NCI-H524 (cell line): ENCODE measurements at regions not wholly inside any gene's neighbourhood (a gene's known extent, or its start where the extent isn't known, plus 50 kb on each side); places are given as distances from the start of the nearest gene placed in this dataset.

ENCODE experiments used
- DNase-seq, 2 experiments: peaks; one replicate each; lab custom pipeline; 2025; lab: John Stamatoyannopoulos, UW

- peak in 1 of 2 experiments; percentile 43 for DNase-seq
These were observed 641.6 kb upstream of the TENM4 start for GRCh38 chr11:80082406-80082805.

- DNase-seq, result no peak
These were observed 636.3 kb upstream of the TENM4 start for GRCh38 chr11:80077113-80077512.

- DNase-seq, result no peak
These were observed 634.0 kb upstream of the TENM4 start for GRCh38 chr11:80074837-80075236.

GRCh38 chr11:80066291-80066690 lies 625.5 kb upstream of the TENM4 start:
- DNase-seq, result no peak

GRCh38 chr11:80065086-80065485 lies 624.3 kb upstream of the TENM4 start:
- no peak for DNase-seq

- DNase-seq, result no peak
These were observed 620.2 kb upstream of the TENM4 start for GRCh38 chr11:80061056-80061455.

- DNase-seq, result no peak
These were observed 613.8 kb upstream of the TENM4 start for GRCh38 chr11:80054582-80055165.

- no peak for DNase-seq
These were observed 607.7 kb upstream of the TENM4 start for GRCh38 chr11:80048513-80048912.

- no peak for DNase-seq
These were observed 600.5 kb upstream of the TENM4 start for GRCh38 chr11:80041136-80042000.

- DNase-seq, result no peak
These were observed 594.0 kb upstream of the TENM4 start for GRCh38 chr11:80034801-80035200.

- no peak for DNase-seq
These were observed 590.3 kb upstream of the TENM4 start for GRCh38 chr11:80031014-80031600.

- DNase-seq, result no peak
These were observed 588.2 kb upstream of the TENM4 start for GRCh38 chr11:80028998-80029397.

- DNase-seq, result peak; percentile 27 to 82
These were observed 583.3 kb upstream of the TENM4 start for GRCh38 chr11:80024119-80024518.

GRCh38 chr11:80023386-80023785 lies 582.6 kb upstream of the TENM4 start:
- no peak for DNase-seq

- DNase-seq, result no peak
These were observed 569.7 kb upstream of the TENM4 start for GRCh38 chr11:80010536-80010935.

GRCh38 chr11:80009081-80009480 lies 568.3 kb upstream of the TENM4 start:
- peak in 1 of 2 experiments; percentile 13 for DNase-seq

GRCh38 chr11:80007616-80008015 lies 566.8 kb upstream of the TENM4 start:
- DNase-seq, result no peak

- DNase-seq, result no peak
These were observed 549.3 kb upstream of the TENM4 start for GRCh38 chr11:79990141-79990540.

GRCh38 chr11:79982185-79982584 lies 541.4 kb upstream of the TENM4 start:
- DNase-seq, result no peak

GRCh38 chr11:79980916-79981315 lies 540.1 kb upstream of the TENM4 start:
- DNase-seq, result no peak

GRCh38 chr11:79973721-79974617 lies 533.1 kb upstream of the TENM4 start:
- DNase-seq, result no peak

GRCh38 chr11:79971255-79971654 lies 530.4 kb upstream of the TENM4 start:
- DNase-seq, result peak in 1 of 2 experiments; percentile 20
